Globus pallidus (tissue), 1 donor: ENCODE measurements at regions not wholly inside any gene's neighbourhood (a gene's known extent, or its start where the extent isn't known, plus 50 kb on each side); places are given as distances from the start of the nearest gene placed in this dataset.
"Not testable (repeated sequence)": the region's sequence is repeated elsewhere in the genome, so short reads cannot be mapped to it uniquely, and the experiment has no call there.

Source experiments
- DNase-seq: peaks from one replicate; pipeline ENCODE4 v3.0.0-alpha.2; 2015; ENCODE audit warnings: low spot score

DNA sequence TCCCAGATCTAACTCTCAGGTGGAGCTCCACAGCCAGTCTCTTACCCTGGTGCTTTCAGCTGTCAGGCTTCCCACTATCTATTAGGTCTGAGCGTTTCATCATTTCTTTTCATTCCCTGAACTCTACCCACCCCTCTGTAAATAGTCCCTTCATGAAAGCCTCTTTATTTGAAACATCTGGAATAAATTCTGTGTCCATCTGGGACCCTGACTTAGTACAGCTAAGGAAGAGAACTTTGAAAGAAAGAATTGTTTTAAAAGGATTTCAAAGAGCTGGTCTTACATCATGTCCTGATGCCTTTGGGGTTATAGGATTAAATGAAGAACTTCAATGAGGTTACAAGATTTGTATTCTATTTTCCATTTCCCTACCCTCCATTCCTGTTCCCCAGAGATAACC is 388.5 kb upstream of the CA10 start:
- DNase-seq: no peak

- DNase-seq: no peak
Observed at GRCh38 chr17:52546493-52546892, 388.0 kb upstream of the CA10 start.

DNA sequence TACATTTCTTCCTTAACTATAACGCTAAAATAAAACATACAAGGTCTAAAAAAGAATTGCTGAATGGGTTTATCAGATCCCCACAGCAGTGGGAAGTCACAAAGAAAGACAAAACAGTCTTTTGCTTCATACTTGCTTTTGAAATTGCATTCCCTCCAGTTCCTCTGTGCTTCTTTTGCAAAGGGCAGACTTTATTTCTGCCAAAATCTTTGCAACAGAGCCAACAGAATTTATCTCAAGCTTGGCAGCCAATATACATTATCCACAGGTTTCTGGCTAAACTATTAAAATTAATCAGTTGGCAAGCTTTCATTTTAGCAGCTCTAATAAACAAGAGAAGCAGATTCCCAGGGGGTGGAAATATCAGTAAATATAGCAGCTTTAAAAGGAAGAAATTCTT is 378.9 kb upstream of the CA10 start:
- DNase-seq: no peak

DNA sequence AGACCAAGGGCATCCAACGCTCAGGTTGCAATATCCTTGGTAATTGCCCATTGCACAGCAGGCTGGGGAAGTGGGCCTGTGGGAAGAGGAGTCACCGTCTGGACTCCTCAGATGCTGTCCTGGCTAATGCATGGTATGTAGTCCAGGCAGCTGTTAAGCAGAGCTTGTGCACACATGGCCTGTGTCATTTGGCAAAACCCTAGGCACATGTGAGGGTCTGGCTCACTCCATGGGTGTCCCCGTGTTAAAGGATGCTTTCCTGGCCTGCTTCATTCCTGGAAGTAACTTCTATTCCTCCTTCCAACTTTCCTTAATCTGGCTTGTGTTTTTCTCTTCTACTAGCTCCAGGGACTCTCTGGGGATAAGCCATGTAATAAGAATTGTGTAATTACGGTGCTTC is 378.0 kb upstream of the CA10 start:
- DNase-seq: no peak

DNA sequence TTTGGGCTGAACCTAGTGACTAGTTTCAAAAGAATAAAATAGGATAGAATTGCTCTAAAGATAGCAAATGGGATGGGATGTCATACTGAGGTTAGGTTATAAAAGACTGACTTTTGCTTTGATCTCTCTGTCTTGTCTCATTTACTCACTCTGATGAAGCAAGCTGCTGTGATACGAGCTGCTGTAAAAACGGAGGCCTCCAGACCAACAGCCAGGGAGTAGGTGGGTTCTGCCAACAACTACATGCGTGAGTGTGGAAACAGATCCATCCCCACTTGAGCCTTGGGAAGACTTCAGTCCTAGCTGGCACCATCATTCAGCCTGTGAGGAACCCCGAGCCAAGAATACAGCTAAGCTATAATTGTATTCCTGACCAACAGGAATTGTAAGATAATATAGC is 373.9 kb upstream of the CA10 start:
- DNase-seq: no peak

GRCh38 chr17:52524096-52524637 is 365.7 kb upstream of the CA10 start:
- no peak for DNase-seq

DNA sequence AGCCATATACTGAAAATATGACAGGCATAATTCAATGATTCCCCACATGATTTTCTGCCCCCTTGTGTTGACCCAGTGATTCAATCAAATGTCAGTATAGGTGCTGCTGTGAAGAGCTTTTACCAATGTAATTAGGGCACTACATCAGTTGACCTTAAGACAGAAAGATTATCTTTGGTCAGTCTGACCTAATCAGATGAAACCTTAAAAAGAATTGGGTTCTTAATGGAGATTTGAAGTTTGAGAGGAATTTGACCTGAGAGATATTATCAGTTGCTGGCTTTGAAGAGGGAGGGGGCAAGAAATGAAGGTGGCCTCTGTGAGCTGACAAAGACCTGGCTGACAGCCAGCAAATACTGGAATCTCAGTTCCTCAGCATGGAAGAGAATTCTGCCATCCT is 358.7 kb upstream of the CA10 start:
- no peak for DNase-seq

DNA sequence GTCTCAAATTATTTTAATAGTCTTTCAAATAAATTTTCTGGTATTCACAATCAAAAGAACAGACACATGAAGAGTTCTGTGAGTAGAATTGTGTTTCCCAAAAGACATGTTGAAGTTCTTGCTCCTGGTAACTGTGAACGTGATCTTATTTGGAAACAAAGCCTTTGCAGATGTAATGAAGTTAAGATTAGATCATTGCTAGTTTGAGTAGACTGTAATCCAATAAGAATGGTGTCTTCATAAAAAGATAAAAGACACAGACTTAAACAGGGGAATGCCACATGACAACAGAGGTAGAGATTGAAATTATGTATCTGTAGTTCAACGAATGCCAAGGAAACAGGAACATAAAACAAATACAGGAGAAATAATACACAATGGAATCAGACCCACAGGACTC is 357.4 kb upstream of the CA10 start:
- no peak for DNase-seq

DNA sequence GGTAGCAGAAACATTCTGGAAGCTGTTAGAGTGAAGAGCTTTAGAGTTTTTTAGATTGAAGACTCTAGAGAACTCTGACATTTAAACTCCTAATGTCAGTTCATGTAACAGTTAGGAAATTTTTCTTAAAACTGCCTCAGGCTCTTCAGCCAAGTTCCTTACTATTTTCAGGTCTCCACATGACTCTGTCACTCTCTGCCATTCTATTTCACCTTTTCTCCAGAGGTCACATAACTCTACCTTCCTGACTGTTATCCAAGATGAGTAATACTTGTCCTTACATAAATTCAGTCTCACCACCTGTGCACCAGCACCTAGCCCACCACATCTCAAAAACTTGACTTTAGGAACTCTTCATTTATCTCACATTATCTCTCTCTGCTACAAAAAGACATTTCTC is 347.1 kb upstream of the CA10 start:
- no peak for DNase-seq

DNA sequence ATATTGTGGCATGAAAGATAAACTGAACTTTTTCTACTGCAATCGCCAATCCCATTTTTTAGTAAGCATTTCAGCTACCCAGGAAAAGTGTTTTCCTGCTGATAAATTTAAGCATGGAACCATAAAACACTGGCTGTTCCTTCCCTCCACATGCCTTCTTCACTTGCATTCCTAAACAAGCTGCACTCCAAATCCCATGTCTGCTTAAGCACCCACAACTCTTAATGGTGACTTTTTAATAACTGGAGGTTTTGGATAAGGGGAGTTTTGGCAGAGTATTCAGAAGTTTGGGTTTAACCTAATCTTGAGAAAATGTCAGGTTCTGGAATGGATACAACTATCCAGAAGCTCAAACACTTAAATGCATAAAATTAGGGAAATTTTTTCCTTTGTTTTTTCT is 345.6 kb upstream of the CA10 start:
- DNase-seq: no peak

- DNase-seq: no peak
Observed at GRCh38 chr17:52495646-52496045, 337.1 kb upstream of the CA10 start.

GRCh38 chr17:52482271-52482670 is 323.8 kb upstream of the CA10 start:
- DNase-seq: no peak

DNA sequence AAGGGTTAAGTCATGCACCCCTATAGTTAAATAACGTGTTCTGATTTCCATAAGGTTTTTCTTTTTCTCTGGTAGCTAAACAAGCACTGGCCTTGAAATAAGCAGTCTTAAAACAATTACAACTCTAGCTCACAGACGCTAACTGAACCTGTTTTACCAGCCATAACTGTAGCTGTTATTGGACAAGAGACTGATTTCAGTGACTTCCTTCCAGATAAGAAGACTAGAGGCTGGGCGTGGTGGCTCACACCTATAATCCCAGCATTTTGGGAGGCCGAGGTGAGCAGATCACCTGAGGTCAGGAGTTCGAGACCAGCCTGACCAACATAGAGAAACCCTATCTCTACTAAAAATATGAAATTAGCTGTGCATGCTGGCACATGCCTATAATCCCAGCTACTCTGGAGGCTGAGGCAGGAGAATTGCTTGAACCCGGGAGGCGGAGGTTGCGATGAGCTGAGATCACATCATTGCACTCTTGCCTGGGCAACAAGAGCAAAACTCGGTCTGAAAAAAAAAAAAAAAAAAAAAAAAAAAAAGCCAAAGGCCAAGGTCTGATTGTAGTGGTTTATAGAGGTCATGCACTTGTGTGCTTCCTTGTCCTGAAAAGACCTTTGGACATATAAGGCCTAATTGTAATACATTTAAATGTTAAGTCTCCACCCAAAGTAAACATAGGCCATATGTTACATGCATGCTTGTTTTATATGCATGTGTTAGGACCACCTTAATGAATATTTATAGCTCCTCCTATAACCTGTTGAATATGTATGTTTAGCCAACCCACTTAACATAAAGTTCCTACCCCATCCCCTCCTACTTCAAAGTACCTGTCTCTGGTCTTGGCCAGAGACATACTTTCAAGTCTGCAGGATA is 319.5 kb upstream of the CA10 start:
- DNase-seq: no peak

- DNase-seq: no peak
Observed at GRCh38 chr17:52476638-52477313, 318.3 kb upstream of the CA10 start.

GRCh38 chr17:52470553-52470952 is 312.0 kb upstream of the CA10 start:
- no peak for DNase-seq

DNA sequence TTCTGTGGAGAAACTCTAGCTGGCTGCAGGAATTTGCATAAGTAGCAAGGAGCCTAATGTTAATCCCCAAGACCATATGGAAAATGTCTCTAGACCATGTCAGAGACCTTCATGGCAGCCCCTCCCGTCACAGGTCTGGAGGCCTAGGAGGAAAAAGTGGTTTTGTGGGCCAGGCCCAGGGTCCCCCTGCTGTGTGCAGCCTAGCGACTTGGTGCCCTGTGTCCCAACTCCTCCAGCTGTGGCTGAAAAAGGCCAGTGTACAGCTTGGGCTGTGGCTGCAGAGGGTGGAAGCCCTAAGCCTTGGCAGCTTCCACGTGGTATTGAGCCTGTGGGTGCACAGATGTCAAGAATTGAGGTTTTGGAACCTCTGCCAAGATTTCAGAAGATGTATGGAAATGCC is 306.9 kb upstream of the CA10 start:
- DNase-seq: no peak

- DNase-seq: no peak
Observed at GRCh38 chr17:52451294-52451861, 292.9 kb upstream of the CA10 start.

- no peak for DNase-seq
Observed at GRCh38 chr17:52442350-52442749, 283.8 kb upstream of the CA10 start.

- DNase-seq: no peak
Observed at GRCh38 chr17:52420555-52421078, 262.1 kb upstream of the CA10 start.

DNA sequence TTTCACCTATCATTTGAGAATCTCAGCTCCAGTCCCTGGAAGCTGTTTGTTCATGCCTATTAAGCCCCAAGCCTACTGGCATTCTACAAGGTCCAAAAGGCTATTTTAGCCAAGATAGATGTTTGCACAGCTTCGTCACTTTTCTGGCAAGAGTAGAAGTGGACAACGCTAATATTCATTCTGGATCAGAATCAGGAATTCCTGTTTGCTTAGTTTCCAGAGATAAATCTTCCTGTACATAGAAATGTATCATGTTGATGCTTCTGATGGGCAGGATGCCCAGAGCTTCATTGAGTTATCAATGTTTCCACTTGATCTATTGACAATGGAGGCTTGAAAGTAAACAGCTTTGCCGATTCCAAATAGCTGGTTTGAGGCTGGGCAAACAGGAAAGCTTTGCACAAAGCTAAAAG is 260.7 kb upstream of the CA10 start:
- DNase-seq: peak; percentile 29

DNA sequence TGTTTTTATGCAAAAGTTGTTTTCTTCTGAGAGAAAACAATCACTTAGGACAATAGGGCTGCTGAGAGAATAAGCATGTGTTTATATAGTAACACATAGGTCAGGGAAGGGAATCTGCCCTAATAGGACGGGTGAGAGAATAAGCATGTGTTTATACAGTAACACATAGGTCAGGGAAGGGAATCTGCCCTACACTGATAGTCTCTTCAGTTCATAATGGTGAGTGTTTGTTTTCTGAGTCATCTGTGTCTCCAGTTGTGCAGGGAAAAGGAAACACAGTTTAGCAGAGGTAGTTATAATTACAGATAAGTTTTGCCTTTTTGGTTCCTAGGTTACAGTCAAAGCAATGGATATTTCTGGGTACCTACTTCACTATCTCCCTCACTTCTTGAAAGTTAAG is 252.3 kb upstream of the CA10 start:
- no peak for DNase-seq

DNA sequence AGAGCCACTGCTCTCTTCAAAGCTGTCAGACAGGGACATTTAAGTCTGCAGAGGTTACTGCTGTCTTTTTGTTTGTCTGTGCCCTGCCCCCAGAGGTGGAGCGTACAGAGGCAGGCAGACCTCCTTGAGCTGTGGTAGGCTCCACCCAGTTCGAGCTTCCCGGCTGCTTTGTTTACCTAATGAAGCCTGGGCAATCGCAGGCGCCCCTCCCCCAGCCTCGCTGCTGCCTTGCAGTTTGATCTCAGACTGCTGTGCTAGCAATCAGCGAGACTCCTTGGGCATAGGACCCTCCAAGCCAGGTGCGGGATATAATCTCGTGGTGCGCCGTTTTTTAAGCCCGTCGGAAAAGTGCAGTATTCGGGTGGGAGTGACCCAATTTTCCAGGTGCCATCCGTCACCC is 250.7 kb upstream of the CA10 start:
- not testable (repeated sequence) for DNase-seq

- DNase-seq: no peak
Observed at GRCh38 chr17:52395308-52395707, 236.8 kb upstream of the CA10 start.
